ENCODE measurements at regions not wholly inside any gene's neighbourhood (a gene's known extent, or its start where the extent isn't known, plus 50 kb on each side); places are given as distances from the start of the nearest gene placed in this dataset.
A peak's percentile ranks its signal among the peaks of the same experiment; 100 is the strongest.

- Histone ChIP-seq H3K4me3 (no peak overlapping the region), H3K36me3 (ENCODE audit: insufficient read depth) (no peaks in the 10 kb centered on the region), H3F3A (replicated peaks; ENCODE audit: low read depth) (no peaks in the 10 kb centered on the region), H2AFZ (peak overlapping the region; percentile 52; the same call in 1 of the 2 replicates), H3K79me2 (replicated peaks; ENCODE audit: insufficient read depth) (no peaks in the 10 kb centered on the region), H3K9me2 (ENCODE audit: insufficient read depth) (peaks cover 14% of the 10 kb centered on the region; the same call in 1 of the 2 replicates), H4K20me1 (replicated peaks; ENCODE audit: insufficient read depth) (no peaks in the 10 kb centered on the region), H3K27ac (ENCODE audit: low read depth) (no peak overlapping the region), H3K27me3 (ENCODE audit: insufficient read depth) (no peaks in the 10 kb centered on the region), H3K4me2 (no peak overlapping the region), H3K4me1 (ENCODE audit: insufficient read depth) (no peaks in the 10 kb centered on the region)
- H3K27ac Mint-ChIP-seq: no peak overlapping the region
- H3K4me3 Mint-ChIP-seq: no peak overlapping the region
- no peaks in the 10 kb centered on the region for H3K4me1 Mint-ChIP-seq
- no peaks in the 10 kb centered on the region for H3K9me3 Mint-ChIP-seq
- DNase-seq (ENCODE audit: low spot score) (no peak), ATAC-seq (no peak)
- H3K27me3 Mint-ChIP-seq (ENCODE audit: insufficient read depth, low read depth, poor library complexity): peaks cover 4% of the 10 kb centered on the region
- no peaks in the 10 kb centered on the region for H3K36me3 Mint-ChIP-seq (ENCODE audit: low read depth)
- TF ChIP-seq REST (IDR thresholded peaks at IDR 0.05; ENCODE audit: unreplicated experiment) (no peak), ZNF331 (CRISPR knock-in tag; IDR thresholded peaks at IDR 0.05; ENCODE audit: low read depth) (no peak), POLR2AphosphoS5 (IDR thresholded peaks at IDR 0.05; ENCODE audit: low read depth) (no peak), ZNF114 (CRISPR knock-in tag; IDR thresholded peaks at IDR 0.05) (no peak), NANOG (IDR thresholded peaks at IDR 0.05; ENCODE audit: borderline replicate concordance) (no peak), CTCF (conservative IDR thresholded peaks at IDR 0.05; ENCODE audit: low read depth in 2 of 2) (no peak), STAT1 (IDR thresholded peaks at IDR 0.05; ENCODE audit: unreplicated experiment) (no peak), JUNB (IDR thresholded peaks at IDR 0.05; ENCODE audit: unreplicated experiment) (no peak), EZH2phosphoT487 (IDR thresholded peaks at IDR 0.05; ENCODE audit: unreplicated experiment) (no peak), CREB1 (CRISPR knock-in tag; IDR thresholded peaks at IDR 0.05; ENCODE audit: low read depth) (no peak), ZNF462 (CRISPR knock-in tag; IDR thresholded peaks at IDR 0.05) (no peak), EZH2 (IDR thresholded peaks at IDR 0.05; ENCODE audit: low read depth, unreplicated experiment) (no peak)
These were observed 70.3 kb upstream of the BDNF start for GRCh38 chr11:27770576-27770975.
